VCaP (cell line): ENCODE measurements at regions not wholly inside any gene's neighbourhood (a gene's known extent, or its start where the extent isn't known, plus 50 kb on each side); places are given as distances from the start of the nearest gene placed in this dataset.

ENCODE experiments used
- H3K27ac ChIP-seq: fragments of 450-650 bp; 2 replicates; pipeline ENCODE4 v1.5.1; 2017
- TF ChIP-seq, protein P1 (sequence below): fragments of 450-650 bp; conservative IDR thresholded peaks from 2 replicates; pipeline ENCODE4 v1.5.1; 2017; ENCODE audit warnings: mild to moderate bottlenecking, moderate library complexity

DNA sequence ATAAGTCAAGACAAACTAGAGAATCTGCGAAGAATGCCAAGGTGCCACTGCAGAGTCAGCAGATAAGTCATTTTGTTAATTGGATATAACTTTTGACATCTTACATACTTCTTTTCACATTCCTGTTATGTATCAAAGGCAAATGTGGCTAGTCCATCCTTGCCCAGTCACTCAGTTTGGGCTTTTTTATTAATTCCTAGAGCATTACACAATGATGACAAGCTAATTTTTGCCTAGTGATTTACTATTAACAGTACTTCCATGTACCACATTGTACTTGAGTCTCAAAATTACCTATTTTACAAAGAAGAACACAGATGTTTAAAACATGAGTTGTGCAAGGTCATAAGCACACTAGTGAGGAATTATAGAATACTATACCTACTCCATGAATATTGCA, 680.8 kb downstream of the DNAH5 start:
- no peak overlapping the region for H3K27ac ChIP-seq
- TF ChIP-seq, protein P1, sequence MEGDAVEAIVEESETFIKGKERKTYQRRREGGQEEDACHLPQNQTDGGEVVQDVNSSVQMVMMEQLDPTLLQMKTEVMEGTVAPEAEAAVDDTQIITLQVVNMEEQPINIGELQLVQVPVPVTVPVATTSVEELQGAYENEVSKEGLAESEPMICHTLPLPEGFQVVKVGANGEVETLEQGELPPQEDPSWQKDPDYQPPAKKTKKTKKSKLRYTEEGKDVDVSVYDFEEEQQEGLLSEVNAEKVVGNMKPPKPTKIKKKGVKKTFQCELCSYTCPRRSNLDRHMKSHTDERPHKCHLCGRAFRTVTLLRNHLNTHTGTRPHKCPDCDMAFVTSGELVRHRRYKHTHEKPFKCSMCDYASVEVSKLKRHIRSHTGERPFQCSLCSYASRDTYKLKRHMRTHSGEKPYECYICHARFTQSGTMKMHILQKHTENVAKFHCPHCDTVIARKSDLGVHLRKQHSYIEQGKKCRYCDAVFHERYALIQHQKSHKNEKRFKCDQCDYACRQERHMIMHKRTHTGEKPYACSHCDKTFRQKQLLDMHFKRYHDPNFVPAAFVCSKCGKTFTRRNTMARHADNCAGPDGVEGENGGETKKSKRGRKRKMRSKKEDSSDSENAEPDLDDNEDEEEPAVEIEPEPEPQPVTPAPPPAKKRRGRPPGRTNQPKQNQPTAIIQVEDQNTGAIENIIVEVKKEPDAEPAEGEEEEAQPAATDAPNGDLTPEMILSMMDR: no peak

DNA sequence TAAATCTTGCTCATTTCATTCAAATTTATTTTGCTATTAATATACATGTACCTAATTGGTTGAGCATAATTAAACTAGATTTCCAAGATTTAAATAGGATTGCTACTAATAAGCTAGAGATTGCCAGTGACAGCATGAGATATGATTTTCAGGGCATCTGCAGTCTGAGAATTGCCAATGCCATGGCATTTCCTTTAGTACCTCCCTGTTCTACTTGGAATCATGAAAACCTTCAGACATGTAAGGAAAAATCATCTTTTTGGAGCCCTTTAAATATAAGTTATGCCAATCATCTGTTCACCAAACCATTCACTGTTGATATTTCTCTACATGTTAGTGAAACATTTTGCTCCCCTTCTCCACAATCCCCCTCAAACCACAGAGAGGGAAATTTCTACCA, 691.4 kb downstream of the DNAH5 start:
- no peak overlapping the region for H3K27ac ChIP-seq
- TF ChIP-seq, protein P1: no peak

DNA sequence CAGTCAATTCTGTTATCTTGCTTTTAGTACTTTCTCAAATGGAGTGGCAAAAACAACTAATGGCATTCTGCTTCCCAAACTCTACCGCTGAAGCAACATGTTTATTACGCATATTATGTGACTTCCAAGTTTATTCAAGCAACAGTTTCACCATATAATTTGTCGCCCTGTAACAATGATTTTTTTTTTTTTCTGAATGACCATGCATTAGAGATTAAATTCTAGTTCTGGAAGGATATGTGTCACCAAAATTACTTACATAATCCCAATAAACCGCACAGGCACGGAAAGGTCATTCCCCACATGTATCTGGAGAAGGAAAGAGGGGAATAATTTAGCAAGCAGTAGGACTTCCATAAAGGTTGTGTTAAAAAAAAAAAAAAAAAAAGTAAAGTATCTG, 691.8 kb downstream of the DNAH5 start:
- TF ChIP-seq, protein P1: no peak
- H3K27ac ChIP-seq: no peak overlapping the region

DNA sequence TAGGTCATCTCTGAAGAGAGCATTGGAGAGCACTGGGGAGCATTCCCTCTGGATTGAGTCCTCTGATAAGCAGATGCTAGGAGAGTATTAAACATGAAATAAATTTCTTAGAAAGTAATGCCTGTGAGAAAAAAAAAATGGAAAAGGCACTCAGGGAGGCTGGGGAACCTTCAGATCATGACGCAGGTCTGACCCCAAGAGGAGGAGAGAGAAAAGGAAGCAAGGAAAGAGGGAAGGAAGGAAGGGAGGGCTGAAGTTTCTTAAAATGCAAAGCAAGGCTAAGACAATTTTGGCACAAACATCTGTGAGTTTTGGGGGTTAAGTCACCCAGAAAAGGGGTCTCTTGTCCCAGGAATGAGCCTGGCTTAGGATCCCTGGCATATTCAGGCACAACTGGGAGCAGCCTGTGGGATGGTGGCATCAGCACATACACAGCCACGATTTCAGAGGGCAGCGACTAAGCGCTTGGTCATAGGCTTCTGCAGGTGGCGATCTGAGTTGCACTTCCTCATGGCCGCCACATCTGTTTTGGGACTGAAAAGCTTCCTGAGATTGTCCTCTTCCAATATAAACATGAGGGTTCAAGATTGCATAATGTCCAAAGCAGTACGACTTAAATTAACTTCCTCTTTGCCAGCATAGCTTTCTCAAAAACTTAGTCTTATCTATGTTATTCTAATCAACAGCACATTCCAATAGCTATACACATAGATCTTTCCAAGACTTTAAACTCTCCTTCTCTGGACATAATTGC, 692.7 kb downstream of the DNAH5 start:
- no peak overlapping the region for H3K27ac ChIP-seq

DNA sequence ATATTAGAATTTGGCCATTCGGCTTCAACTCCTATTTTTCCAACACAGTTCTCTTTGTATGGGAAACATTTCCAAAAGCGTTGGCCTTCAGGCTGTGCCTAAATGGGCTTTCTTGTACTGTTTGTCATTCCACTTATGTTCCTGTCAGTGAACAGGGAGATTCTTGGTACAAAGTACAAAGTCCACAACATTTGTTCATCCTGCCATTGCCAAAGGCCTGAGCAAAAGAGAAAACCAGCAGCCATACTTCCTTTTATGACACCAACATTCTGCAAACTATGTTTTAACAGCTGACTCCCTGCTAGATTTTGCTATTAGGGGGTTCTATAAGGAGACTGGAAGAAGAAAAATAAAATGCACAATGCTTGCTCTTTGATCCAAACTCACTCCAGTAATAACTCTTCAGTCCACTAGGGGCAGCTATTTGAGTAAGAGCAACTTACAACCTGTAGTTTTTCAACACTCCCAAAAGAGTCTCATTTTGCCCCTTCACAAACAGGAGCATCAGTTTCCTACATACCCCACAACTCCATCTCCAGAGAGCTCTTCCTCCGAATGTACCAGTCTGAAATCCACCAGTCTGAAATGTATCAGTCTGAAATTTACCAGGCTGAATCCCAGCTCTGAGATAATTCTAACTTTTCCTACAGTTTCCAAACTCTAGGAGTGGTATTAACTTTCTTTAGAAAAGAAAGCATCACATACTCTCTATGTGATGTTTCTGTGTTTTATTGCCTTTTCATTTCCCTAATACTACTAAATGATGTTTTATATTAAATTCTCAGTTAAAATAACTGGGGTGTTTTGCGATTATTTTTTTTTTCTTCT, 693.8 kb downstream of the DNAH5 start:
- H3K27ac ChIP-seq: no peak overlapping the region

More for the DNA sequence above, 692.7 kb downstream of the DNAH5 start:
- TF ChIP-seq, protein P1: no peak

DNA sequence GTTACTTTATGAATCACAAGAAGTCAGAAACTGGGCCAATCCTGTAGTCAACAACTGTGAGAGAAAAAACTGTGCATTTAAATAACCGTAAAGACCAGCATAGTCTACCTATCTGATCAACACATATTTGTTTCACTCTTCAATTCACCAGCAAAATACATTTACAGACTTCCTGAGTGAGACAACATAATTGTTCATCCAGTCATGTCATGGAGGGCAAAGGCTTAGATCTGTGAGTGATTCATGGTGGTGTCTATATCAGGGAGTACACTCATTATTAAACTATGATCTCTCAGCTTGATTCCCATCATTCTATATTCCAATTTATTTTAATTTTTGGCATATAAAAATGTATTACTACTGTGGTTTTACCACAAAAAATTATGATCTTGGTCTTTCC, 694.6 kb downstream of the DNAH5 start:
- no peak overlapping the region for H3K27ac ChIP-seq
- TF ChIP-seq, protein P1: no peak

More for the DNA sequence above, 693.8 kb downstream of the DNAH5 start:
- TF ChIP-seq, protein P1: peak; percentile 83

DNA sequence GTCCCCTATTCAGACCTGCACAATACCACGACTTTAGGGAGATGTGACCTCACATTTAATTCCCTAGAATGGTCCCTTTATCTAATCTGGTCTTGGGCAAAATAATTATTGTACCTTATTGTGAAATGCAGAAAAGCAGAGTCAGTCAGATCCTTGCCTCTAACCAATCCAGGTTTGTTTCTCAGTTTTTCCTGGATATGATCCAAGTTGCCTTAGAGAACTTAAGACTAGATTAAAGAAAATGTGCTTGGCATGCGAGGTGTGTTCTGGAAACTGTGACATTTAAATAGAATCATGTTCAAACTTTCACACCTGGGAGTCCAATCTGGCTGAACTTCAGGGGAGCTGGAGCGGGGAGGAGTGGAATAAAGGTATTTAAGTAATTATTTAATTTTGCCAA, 696.2 kb downstream of the DNAH5 start:
- TF ChIP-seq, protein P1: no peak
- no peak overlapping the region for H3K27ac ChIP-seq
